SK-N-SH (cell line): ENCODE measurements at regions not wholly inside any gene's neighbourhood (a gene's known extent, or its start where the extent isn't known, plus 50 kb on each side); places are given as distances from the start of the nearest gene placed in this dataset.

Source experiments
- CHD2 ChIP-seq: fragments of 150-350 bp; IDR thresholded peaks from 2 replicates; pipeline ENCODE4 v1.6.1; 2018; ENCODE audit warnings: low read length; ENCODE audit not compliant: partially characterized antibody
- CTCF ChIP-seq: fragments of 200-600 bp; sonication (generic); IDR thresholded peaks from 2 replicates; pipeline ENCODE4 v1.6.1; 2017; ENCODE audit warnings: antibody characterized with exemption, mild to moderate bottlenecking, moderate library complexity
- EP300 ChIP-seq, 2 experiments: IDR thresholded peaks; 2 replicates each; pipeline versions ENCODE4 v1.4.0 to v1.6.1; 2012; ENCODE audit warnings: borderline replicate concordance in 1 of 2, low read depth in 1 of 2, low read length in 1 of 2
- FOXJ3 ChIP-seq: sonication (generic); formaldehyde crosslinking; IDR thresholded peaks from 2 replicates; pipeline ENCODE4 v1.5.1; 2020; ENCODE audit warnings: mild to moderate bottlenecking, missing genetic modification reagents
- JUND ChIP-seq: IDR thresholded peaks from 2 replicates; pipeline ENCODE4 v1.4.0; 2012
- MAX ChIP-seq: IDR thresholded peaks from 2 replicates; pipeline ENCODE4 v1.4.0; 2012; ENCODE audit warnings: low read depth
- NRF1 ChIP-seq: IDR thresholded peaks from 2 replicates; pipeline ENCODE4 v1.6.1; 2012; ENCODE audit warnings: low read depth, mild to moderate bottlenecking, low read length
- POLR2AphosphoS5 ChIP-seq: IDR thresholded peaks from 2 replicates; pipeline ENCODE4 v1.6.1; 2012; ENCODE audit warnings: low read depth, low read length
- RAD21 ChIP-seq: IDR thresholded peaks from 2 replicates; pipeline ENCODE4 v1.6.1; 2012; ENCODE audit warnings: mild to moderate bottlenecking, low read length
- SIN3A ChIP-seq: IDR thresholded peaks from 2 replicates; pipeline ENCODE4 v1.6.1; 2012; ENCODE audit warnings: low read depth, mild to moderate bottlenecking, low read length, moderate library complexity, borderline replicate concordance
- TAF1 ChIP-seq: IDR thresholded peaks from 2 replicates; pipeline ENCODE4 v1.6.1; 2012; ENCODE audit warnings: low read depth, mild to moderate bottlenecking, low read length, moderate library complexity, borderline replicate concordance
- TEAD4 ChIP-seq: IDR thresholded peaks from 2 replicates; pipeline ENCODE4 v1.4.0; 2012; ENCODE audit warnings: mild to moderate bottlenecking, borderline replicate concordance; ENCODE audit not compliant: insufficient read depth

- TF ChIP-seq RAD21: no peak
- TF ChIP-seq CTCF: no peak
- TF ChIP-seq JUND: no peak
- no peak for TF ChIP-seq NRF1
- no peak for TF ChIP-seq MAX
- no peak for TF ChIP-seq SIN3A
- no peak for TF ChIP-seq TAF1
- TF ChIP-seq EP300 (IDR thresholded peaks at IDR 0.05; ENCODE audit: borderline replicate concordance in 1 of 2, low read depth in 1 of 2, low read length in 1 of 2): no peak
- TF ChIP-seq POLR2AphosphoS5: no peak
- no peak for TF ChIP-seq FOXJ3 (CRISPR knock-in tag)
- TF ChIP-seq TEAD4: no peak
- no peak for TF ChIP-seq CHD2
Observed at GRCh38 chr3:177944228-177944661, 592.0 kb upstream of the KCNMB2 start.
